ENCODE measurements at regions not wholly inside any gene's neighbourhood (a gene's known extent, or its start where the extent isn't known, plus 50 kb on each side); places are given as distances from the start of the nearest gene placed in this dataset.

- no peak for DNase-seq
Measured at GRCh38 chr20:52783769-52784168, 188.4 kb upstream of the TSHZ2 start.

DNA sequence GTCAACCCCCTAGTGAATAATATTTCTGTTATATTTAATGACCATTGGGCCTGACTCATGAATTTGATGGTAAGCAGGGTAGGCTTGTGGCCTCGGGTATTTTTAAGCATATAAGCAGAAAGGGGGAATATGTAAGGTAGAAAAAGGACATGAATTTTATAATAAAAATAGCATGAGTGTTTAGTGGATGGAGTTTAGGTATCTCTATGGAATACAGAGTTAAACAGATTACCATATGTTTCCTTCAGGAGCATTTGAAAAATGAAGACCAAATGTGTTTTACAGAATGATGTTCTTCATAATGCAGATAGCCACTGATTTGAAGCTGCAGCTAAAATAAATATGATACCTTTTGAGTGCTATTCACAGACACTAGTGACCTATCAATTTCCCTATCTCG is 191.7 kb upstream of the TSHZ2 start:
- no peak for DNase-seq

- DNase-seq, result no peak
Measured at GRCh38 chr20:52779125-52779524, 193.0 kb upstream of the TSHZ2 start.

GRCh38 chr20:52777171-52777570 is 195.0 kb upstream of the TSHZ2 start:
- DNase-seq, result no peak

DNA sequence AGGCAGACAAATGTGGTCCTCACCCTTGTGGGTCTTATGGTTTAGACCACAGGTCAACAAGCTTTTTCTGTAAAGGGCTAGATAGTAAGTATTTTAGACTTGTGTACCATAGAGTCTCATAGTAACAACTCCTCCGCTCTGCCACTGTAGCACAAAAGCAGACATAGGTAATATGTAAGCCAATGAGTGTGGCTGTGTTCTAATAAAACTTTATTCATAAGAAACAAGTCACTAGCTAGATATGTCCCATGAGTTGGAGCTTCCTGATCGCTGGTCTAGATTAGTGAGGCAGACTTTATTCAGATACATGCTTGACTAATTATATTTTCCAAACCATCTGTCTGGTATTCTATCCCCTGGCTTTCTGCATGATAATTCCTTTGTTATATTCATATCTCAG is 196.4 kb upstream of the TSHZ2 start:
- DNase-seq, result no peak

GRCh38 chr20:52768694-52769093 is 203.5 kb upstream of the TSHZ2 start:
- no peak for DNase-seq

GRCh38 chr20:52766645-52767435 is 205.3 kb upstream of the TSHZ2 start:
- DNase-seq, result no peak

DNA sequence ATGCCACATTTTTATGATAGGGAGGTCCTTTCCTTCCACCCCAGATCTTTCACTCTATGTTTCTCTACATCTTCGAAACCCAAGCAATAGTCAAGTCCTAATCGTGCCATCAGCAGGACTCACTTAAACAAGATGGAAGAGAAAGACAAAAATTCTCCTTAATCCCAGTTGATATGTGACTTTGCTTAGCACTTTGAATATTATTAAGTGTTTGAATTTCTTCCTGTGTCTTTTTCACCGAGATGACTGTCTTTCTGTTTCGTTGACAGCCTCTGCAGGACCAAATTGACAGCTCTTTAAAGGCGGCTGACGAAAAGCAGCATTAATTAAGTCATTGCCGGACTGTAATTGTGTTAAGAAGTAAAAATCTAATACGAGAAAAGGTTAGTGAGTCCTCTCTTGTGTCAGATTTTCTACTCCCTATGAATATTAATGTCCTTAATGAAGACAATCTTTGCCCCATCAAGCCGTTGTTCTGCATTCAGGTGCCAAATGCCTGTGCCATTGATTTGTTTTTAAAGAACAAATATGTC is 208.8 kb upstream of the TSHZ2 start:
- DNase-seq, result no peak

- no peak for DNase-seq
Measured at GRCh38 chr20:52761867-52762266, 210.3 kb upstream of the TSHZ2 start.

DNA sequence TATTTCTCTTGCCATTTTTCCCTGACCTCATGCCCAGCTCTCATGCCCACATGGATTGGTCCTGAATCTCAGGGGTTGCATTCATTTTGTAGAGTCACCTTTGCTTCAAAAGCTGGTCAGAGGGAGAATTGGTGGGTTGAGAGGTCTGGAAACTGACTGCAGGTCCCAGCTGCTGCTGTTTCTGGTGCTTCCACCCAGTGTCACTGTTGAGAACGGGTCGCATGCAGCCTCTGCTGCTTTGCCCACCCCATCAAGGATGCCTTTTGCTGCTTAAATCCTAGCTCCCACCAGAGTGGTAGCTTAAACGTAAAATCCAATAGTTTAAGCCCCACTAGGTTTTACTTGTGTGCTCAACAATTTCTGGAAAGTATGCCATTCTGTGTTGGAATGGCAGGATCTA is 211.4 kb upstream of the TSHZ2 start:
- DNase-seq, result no peak

DNA sequence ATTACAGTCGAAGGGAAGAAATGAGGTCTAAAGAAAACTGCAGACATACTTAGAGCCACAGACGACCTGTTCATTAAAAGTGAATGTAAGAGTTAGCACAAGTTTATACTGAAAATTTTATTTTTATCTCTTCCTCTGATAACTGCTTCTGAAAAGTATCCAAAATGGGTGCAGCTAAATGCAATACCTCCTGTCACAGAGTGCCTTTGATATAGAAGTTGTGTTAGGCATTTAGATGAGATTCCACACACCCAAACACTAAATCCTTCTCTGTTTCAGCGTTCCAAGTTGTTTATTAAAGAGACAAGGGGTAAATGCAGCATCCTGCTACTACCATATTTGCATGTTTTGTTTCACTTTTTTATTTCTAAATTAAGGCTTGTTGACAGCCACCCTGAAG is 214.7 kb upstream of the TSHZ2 start:
- no peak for DNase-seq

DNA sequence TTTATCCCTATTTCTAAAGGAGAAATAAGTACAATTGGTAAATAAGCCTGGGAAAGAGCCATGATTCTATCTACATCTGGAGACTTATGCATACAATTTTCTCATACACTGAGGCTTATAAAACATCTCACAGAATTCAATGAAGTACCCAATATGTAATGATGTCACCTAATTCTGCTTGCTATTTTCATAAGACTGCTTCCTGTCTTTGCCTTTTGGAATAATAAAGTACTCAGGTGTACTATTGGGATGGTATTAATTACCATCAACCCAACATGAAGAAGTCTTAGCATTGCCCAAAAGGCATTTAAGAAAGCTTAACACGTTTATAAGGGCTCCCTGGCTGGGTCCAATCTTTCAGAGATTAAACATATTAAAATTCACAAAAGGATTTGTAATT is 216.4 kb upstream of the TSHZ2 start:
- DNase-seq, result no peak

- DNase-seq, result no peak
Measured at GRCh38 chr20:52754366-52754765, 217.8 kb upstream of the TSHZ2 start.

- no peak for DNase-seq
Measured at GRCh38 chr20:52752023-52752422, 220.1 kb upstream of the TSHZ2 start.

- DNase-seq, result no peak
Measured at GRCh38 chr20:52751571-52751970, 220.6 kb upstream of the TSHZ2 start.

GRCh38 chr20:52749938-52750337 is 222.2 kb upstream of the TSHZ2 start:
- DNase-seq, result no peak

DNA sequence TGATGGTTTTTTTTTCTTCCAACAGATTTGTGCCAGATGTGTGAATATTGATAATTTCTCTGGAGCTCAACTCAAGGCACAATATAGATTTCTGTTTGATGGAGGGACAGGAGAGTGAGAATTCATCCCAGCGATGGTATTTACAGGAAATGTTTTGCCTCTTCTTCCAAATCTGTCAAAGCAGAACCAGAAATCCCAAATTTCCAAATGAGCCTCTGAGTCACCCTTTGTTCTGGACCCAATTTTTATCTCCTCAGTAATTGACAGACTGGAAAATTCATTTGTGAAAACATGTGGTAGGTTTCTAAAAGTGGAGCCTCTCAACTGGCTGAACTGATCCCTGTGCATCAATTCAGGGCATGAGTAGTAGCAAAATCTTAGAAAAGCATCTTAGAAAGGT is 223.2 kb upstream of the TSHZ2 start:
- no peak for DNase-seq

DNA sequence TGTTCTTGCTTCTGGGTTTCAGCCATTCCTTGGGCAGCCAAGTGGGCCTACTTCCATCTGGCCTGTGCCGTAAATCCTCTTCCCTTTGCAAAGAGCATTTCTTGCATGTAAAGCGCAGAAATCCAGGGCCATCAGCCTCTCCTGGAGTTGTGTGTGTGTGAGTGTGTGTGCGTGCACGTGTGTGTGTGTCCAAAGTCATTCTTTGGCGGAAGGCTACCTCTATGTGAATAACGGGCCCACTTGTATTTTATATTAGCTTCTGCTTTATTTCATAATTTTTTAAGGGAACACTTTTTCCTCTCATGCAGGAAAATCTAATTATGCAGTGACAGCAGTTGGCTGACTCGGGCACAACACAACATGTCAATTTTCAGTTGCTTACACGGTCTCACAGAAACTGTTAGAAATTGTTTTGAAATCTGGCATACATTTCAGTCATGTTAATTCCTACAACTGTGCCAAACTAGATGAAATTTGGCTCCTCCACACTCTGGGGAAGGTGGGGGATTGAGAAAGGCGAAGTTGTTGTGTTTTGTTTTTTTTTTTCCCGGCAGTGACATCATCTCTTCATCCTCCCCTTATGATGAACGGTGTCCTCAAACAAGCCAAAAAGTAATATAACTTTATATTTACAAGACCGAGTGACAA is 223.7 kb upstream of the TSHZ2 start:
- no peak for DNase-seq

DNA sequence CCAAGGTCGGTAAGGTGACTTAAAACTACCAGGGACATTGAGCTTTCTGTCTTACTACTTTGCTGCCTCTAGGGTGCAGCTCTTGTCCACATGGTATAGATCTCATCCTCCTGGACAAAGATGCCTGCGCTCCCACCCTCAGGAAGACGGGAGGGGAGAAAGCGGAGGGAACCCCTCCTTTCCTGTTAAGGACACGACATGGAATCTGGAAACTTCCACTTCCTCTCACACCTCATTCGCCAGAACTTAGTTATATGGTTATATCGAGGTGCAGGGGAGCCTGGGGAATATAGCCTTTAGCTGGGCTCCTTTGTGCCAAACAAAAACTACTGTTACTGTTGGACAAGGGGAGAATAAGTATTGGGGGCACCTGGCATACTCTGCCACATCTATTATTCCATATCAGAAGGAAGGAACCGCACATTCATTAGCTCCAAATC is 224.3 kb upstream of the TSHZ2 start:
- no peak for DNase-seq

DNA sequence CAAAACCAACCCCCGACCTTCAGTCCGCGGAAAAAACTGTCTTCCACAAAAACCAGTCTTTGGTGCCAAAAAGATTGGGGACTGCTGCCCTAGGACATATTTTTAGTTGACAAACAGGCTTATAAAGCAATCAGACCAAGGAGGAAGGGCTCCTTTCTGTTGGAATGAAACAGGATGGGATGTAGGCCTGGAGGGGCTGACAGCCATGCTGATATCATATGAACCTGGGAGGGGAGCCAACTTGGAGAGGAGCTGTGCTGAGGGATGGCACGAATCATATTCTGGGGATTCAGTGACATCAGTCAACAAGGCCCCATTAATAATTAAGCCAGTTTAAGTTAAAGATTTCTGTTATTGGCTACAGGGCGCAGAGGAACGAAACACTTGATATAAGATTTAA is 225.4 kb upstream of the TSHZ2 start:
- no peak for DNase-seq

- DNase-seq, result no peak
Measured at GRCh38 chr20:52746190-52746589, 226.0 kb upstream of the TSHZ2 start.

- DNase-seq, result no peak
Measured at GRCh38 chr20:52744441-52744840, 227.7 kb upstream of the TSHZ2 start.

DNA sequence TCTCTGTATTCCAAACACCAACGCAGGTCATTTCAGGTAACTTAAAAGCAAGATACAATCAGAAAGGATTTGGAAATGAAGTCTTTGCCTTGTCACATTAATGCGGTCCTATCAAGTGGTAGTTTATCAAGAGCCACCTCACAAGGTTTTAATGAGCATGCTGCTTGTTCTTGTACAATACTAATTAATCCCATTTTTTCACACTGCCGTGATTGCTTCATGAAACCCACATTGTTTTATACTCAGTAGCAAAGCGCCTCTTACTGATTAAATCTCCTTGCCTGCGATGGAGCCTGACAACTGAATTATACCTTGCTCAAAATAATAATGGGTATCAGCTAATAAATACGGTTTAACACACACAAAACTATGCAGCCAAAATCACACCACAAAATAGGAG is 234.1 kb upstream of the TSHZ2 start:
- no peak for DNase-seq
